Stimulated activated CD8-positive, alpha-beta memory T cell treated with anti-CD3 and anti-CD28 coated beads, Interleukin-4, amount 100 ng/mL, for 24 hours (primary cell): ENCODE measurements at regions not wholly inside any gene's neighbourhood (a gene's known extent, or its start where the extent isn't known, plus 50 kb on each side); places are given as distances from the start of the nearest gene placed in this dataset.
"Not testable (repeated sequence)": the region's sequence is repeated elsewhere in the genome, so short reads cannot be mapped to it uniquely, and the experiment has no call there.

Source experiments
- DNase-seq: peaks from one replicate; pipeline ENCODE4 v3.0.0-alpha.2; 2020; ENCODE audit warnings: low read depth

- not testable (repeated sequence) for DNase-seq
Measured at GRCh38 chr16:18148132-18148531, 188.4 kb downstream of the NPIPA8 start.

DNA sequence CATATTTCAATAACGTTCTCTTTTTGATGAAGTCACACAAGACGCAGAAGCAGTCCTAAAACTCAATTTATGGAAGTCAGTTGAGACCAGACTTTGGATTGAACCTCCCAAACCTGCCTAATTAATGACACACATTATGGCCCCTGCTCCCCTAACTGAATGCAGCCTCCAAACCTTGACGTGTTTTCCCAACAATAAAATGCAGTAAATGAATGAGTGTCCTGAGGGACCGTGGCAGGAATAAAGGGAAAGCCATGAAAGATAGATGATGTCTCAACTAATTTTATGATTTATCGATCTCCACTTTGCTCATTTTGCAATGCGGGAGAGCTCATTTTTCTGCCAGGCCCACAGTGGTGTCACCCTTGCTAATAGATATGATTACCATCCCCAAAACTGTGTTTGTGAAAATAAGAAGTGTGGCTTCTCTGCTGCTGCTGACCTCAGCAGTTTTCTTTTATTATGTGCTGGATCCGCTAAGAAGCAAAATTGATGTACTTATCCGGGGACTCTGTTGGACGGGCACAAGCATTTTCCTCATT lies 189.9 kb downstream of the NPIPA8 start:
- not testable (repeated sequence) for DNase-seq

DNA sequence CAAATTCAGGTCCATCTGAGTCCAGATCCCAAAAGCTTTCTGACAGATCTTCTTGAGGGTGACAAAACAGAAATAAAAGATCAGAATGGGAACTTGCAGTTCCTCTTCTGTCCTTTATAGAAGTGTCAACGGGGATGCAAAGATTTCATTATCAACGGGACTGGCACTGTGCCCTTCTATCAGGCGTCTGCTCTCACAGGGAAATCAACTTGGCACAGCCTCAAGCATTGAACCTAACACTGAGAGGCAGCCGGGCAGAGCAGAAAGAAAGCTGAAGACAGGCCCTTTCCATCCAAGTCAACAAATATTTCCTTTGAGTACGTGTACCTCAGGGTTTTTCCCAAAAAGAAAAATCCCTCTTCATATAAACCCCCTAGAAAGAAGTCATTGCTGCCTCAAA lies 194.5 kb downstream of the NPIPA8 start:
- not testable (repeated sequence) for DNase-seq

- not testable (repeated sequence) for DNase-seq
Measured at GRCh38 chr16:18136288-18136687, 200.2 kb downstream of the NPIPA8 start.

GRCh38 chr16:18135024-18135423 lies 201.5 kb downstream of the NPIPA8 start:
- DNase-seq = not testable (repeated sequence)

- DNase-seq = not testable (repeated sequence)
Measured at GRCh38 chr16:18131587-18131986, 204.9 kb downstream of the NPIPA8 start.

DNA sequence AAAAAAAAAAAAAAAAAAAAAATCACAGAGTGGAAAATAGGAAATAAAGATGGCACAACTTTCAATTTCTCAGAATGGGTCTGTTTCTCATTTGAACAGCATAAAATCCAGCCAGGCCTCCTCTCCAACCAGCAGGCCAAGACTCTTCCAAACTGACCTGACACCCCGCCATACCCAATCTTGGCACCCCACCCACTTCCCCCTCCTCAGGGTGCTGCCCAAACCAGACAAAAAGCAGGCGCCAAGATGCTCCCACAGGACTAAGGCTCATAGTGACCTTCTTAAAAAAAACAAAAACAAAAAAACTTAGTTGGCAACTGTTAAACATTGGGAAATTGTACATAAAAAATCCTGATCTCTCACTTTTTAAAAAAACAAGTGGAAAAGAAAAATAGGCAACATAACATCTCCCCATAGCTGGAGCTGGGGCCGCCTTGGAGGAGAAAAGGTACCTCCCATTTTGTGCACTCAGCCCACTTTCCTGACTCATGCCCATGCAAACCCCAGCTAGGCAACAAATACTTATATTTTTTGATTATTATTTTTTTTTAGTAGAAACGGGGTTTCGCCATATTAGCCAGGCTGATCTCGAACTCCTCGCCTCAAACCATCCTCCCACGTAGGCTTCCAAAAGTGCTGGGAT lies 205.9 kb downstream of the NPIPA8 start:
- not testable (repeated sequence) for DNase-seq

DNA sequence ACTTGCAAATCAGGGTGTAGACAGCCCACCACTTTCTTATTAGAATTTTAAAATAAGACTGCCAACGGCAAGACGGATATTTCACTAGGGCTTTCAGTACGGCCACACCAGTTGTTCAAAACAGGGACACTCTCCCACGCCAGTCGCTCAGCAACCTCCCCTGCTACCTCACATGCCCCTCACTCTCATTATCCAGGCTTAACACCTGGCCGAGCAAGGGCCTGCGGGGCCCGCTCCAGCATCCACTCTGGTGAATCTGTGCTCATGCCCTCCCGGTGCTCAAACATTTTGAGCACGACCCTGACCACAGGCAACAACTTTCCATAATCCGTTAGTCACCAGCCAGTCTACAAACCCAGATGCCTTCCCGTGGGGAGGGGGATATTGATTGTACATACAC lies 209.5 kb downstream of the NPIPA8 start:
- DNase-seq = not testable (repeated sequence)

- DNase-seq = not testable (repeated sequence)
Measured at GRCh38 chr16:18119092-18119491, 217.4 kb downstream of the NPIPA8 start.

DNA sequence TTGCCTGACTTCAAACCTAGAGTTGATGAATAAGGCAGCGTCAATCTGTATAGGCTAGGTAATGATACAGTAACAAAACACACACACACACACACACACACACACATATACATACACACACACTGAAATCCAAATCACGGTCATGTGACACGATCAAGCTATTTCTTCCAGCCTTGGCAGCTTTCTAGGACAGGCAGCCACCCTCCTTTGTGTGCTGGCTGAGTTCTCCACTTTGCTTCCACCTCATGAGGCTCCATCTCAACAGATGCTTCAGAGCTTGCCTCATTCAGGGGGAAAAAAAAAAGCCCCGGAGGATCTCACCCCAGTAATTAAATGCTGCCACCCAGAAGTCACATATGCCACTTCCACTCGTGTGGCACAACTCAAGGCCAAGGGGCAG lies 217.9 kb downstream of the NPIPA8 start:
- not testable (repeated sequence) for DNase-seq

- not testable (repeated sequence) for DNase-seq
Measured at GRCh38 chr16:18118071-18118470, 218.5 kb downstream of the NPIPA8 start.

DNA sequence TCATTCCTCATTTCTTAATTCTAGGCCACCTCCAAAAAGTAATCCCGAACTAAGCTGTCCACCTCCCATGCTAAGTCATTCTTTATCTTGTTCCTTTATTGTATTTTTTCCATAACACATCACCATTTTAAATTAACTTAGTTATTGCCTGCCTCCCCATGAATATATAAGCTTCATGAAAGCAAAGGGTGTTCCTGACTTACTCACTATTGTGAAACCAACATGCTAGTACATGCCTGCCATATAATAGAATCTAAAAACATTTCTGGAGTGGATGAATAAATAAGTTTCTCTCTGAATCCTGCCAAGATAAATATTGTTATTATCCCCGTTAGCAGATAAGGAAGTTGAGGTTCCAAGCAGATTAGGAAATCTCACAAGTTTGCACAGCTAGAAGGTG lies 232.1 kb downstream of the NPIPA8 start:
- not testable (repeated sequence) for DNase-seq

DNA sequence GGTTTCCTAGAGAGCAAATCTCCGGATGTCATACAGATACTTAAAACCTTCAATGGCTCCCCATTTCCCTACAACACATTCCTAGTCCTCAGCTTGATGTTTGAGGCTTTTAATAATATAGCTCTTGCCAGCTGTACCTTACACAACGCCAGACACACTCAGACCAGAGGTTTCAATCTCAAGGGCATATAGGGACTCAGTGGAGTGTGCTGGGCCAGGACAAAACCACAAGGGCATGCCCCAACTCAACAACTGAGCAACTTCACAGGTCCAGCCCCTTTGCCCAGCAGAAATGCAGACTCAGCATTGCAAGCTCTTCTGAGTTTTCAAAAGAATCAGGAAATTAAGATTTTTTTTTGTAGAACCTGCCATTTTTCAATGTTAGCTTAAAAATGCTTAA lies 235.5 kb downstream of the NPIPA8 start:
- not testable (repeated sequence) for DNase-seq

- DNase-seq = not testable (repeated sequence)
Measured at GRCh38 chr16:18092605-18093004, 243.9 kb downstream of the NPIPA8 start.

- not testable (repeated sequence) for DNase-seq
Measured at GRCh38 chr16:18080658-18081363, 255.7 kb downstream of the NPIPA8 start.

GRCh38 chr16:18077910-18078309 lies 258.6 kb downstream of the NPIPA8 start:
- not testable (repeated sequence) for DNase-seq

- DNase-seq = no peak
Measured at GRCh38 chr16:18072161-18072560, 264.4 kb downstream of the NPIPA8 start.

DNA sequence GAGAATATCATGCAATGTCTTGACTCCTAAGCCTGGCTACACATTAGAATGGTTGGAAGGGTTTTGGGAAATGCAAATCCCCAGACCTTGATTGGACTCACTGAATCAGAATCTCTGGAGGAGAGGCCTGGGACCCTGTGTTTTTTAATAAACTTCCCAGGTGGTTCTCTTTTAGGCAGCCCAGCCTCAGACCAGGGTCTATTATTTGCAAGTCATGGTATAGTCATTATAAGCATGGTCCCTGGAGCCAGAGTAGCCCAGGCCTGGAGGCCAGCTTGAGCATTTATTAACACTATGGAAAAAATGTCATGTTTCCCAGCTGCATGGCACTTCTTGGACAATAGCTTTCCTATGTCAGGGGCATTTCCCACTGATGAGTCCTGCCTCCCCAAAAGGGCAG lies 266.9 kb downstream of the NPIPA8 start:
- DNase-seq = no peak

DNA sequence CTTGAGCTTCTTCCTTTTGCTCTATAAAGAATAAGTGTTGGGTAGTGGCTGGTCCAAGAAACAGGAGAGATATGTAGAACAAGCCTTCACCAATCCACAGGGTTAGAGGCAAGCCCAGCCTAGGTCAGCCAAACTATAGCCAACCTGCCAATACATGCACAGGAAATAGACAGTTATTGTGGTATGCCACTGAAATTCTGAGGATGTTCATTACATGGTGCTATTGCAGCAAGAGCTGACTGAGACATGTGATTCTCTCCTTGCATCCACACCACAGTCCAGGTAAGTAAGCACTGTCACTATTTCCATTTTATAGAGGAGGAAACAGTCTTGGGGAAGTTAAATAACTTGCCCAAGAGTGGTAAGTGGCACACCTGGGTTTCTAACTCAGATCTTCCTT lies 268.1 kb downstream of the NPIPA8 start:
- no peak for DNase-seq

- DNase-seq = no peak
Measured at GRCh38 chr16:18062713-18063112, 273.8 kb downstream of the NPIPA8 start.

DNA sequence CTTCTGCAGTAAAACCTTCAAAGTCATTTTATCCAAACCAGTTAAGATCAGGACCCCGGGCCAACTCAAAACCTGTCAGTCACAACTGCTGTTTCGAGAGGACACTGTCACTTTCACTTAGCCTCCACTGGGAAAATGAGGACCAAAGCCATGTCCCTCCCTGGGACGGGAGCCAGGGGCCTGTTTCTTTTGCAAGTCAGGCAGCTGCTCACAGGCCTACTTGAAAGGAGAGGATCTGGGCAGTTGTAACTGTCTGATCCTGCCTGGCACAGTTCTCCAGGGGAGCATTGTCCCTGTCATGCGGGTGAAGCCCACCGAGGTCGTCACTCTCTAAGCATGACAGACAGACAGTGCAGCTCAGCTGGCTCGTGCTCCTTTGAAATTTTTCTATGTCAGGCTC lies 276.2 kb downstream of the NPIPA8 start:
- DNase-seq = no peak

DNA sequence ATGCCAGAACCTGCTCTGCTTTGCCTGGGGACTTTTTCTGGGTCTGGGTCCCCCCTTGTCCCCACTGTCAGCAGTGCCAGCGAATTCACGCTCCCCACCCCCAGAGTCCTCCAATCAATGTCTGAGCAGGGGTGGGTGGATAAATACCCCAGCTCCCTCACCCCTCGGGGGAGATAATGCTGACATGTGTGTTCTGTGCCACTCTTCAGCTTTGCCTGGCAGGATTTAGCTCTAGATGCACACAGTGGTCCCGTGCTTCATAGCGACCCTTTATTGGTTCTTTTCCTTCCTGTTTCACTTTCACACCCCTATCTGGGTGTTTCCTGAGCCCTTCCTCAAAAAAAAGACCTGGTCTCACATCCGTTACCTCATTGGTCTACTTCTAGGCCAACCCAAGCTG lies 277.0 kb downstream of the NPIPA8 start:
- DNase-seq = no peak

DNA sequence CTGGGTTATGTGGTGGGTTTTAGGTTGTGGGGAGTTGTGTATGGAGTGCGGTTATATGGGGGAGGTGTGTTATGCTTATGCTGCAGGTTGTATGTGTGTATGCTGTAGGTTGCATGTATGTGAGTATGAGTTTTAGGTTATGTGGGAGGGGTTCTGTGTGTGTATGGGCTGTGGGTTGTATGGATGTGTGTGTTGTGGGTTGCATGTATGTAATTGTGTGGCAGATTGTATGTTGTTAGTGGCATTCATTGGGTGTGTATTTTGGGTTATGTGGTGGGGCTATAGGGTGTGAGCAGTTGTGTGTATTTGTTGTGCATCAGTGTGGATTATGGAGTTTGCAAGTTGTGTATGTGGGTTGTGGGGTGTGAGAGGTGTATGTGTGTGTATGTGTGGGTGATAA lies 277.4 kb downstream of the NPIPA8 start:
- DNase-seq = no peak
